ENCODE measurements at regions not wholly inside any gene's neighbourhood (a gene's known extent, or its start where the extent isn't known, plus 50 kb on each side); places are given as distances from the start of the nearest gene placed in this dataset.

- H3K4me3 ChIP-seq (ENCODE audit: low read depth, low read length) = no peak overlapping the region
- no peak for DNase-seq (ENCODE audit: low read depth)
- no peak for TF ChIP-seq CTCF (conservative IDR thresholded peaks at IDR 0.05; ENCODE audit: low read depth, low read length)
Measured at GRCh38 chr3:72345237-72345878, 502.9 kb downstream of the SHQ1 start.

GRCh38 chr3:72344647-72345046, 503.6 kb downstream of the SHQ1 start:
- DNase-seq (ENCODE audit: low read depth) = no peak

GRCh38 chr3:72344236-72344635, 504.0 kb downstream of the SHQ1 start:
- DNase-seq (ENCODE audit: low read depth) = no peak
- no peak for TF ChIP-seq CTCF (conservative IDR thresholded peaks at IDR 0.05; ENCODE audit: low read depth, low read length)
- no peak overlapping the region for H3K4me3 ChIP-seq (ENCODE audit: low read depth, low read length)

More at GRCh38 chr3:72344647-72345046, 503.6 kb downstream of the SHQ1 start:
- TF ChIP-seq CTCF (conservative IDR thresholded peaks at IDR 0.05; ENCODE audit: low read depth, low read length) = no peak
- no peak overlapping the region for H3K4me3 ChIP-seq (ENCODE audit: low read depth, low read length)

- peak; percentile 48 for DNase-seq (ENCODE audit: low read depth)
- H3K4me3 ChIP-seq (ENCODE audit: low read depth, low read length) = no peak overlapping the region
- peak; percentile 19 for TF ChIP-seq CTCF (conservative IDR thresholded peaks at IDR 0.05; ENCODE audit: low read depth, low read length)
Measured at GRCh38 chr3:72343078-72343477, 505.2 kb downstream of the SHQ1 start.

GRCh38 chr3:72342450-72342849, 505.8 kb downstream of the SHQ1 start:
- no peak for TF ChIP-seq CTCF (conservative IDR thresholded peaks at IDR 0.05; ENCODE audit: low read depth, low read length)
- no peak for DNase-seq (ENCODE audit: low read depth)
- no peak overlapping the region for H3K4me3 ChIP-seq (ENCODE audit: low read depth, low read length)

DNA sequence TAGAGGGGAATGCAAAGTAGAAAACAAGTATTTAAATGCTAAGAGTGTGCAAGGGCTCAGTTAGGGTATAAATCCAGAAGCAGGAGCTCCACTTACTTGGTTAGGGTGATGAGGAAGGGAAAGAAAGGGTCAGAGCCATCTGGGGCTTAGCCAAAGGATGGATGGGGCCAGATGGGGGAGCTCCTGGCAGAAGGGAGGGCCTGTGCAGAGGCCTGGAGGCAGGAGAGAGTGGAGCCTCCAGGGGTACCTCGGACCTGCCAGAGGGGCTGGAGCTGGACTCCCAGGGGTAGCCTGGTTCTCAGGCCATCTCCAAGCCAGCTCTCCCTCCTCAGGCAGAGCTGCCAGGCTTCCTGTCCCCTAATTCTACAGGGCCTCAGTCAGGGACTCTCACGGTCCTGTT, 506.3 kb downstream of the SHQ1 start:
- DNase-seq (ENCODE audit: low read depth) = no peak
- no peak overlapping the region for H3K4me3 ChIP-seq (ENCODE audit: low read depth, low read length)
- no peak for TF ChIP-seq CTCF (conservative IDR thresholded peaks at IDR 0.05; ENCODE audit: low read depth, low read length)

DNA sequence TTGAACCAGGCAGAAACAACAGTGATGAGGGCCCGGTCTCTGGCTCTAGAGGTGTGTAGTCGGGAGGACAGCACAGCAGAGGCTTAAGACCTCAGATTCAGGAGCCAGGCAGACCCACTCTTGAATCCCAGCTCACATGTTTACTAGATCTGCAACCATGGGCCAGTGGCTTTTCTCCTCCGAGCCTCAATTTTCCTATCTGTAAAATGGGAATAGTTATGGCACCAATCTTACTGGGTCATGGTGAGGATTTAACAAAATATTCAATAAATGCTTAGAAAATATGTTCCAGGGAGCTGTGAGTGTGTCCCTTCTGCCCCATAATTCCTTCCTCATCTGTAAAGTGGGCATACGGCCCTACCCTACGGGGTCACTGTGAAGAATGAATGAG, 506.9 kb downstream of the SHQ1 start:
- no peak for TF ChIP-seq CTCF (conservative IDR thresholded peaks at IDR 0.05; ENCODE audit: low read depth, low read length)
- H3K4me3 ChIP-seq (ENCODE audit: low read depth, low read length) = no peak overlapping the region
- DNase-seq (ENCODE audit: low read depth) = no peak

Measured in choroid plexus epithelial cell (primary cell).